HepG2 (cell line): ENCODE measurements at regions not wholly inside any gene's neighbourhood (a gene's known extent, or its start where the extent isn't known, plus 50 kb on each side); places are given as distances from the start of the nearest gene placed in this dataset.

Experiments
- CCDC6 ChIP-seq: sonication (generic); formaldehyde crosslinking; IDR thresholded peaks from 2 replicates; pipeline ENCODE4 v1.8.1; 2022; ENCODE audit warnings: mild to moderate bottlenecking, missing genetic modification reagents, moderate library complexity
- FOXC1 ChIP-seq: sonication (generic); formaldehyde crosslinking; IDR thresholded peaks from 2 replicates; pipeline ENCODE4 v1.8.0; 2022; ENCODE audit warnings: mild to moderate bottlenecking, missing genetic modification reagents, borderline replicate concordance
- RARA ChIP-seq: IDR thresholded peaks from 2 replicates; pipeline ENCODE4 v1.6.1; 2016; ENCODE audit warnings: missing genetic modification reagents, missing compliant biosample characterization
- SALL1 ChIP-seq: sonication (generic); formaldehyde crosslinking; IDR thresholded peaks from 2 replicates; pipeline ENCODE4 v1.8.0; 2022; ENCODE audit warnings: mild to moderate bottlenecking, missing genetic modification reagents
- ZNF232 ChIP-seq: sonication (generic); formaldehyde crosslinking; IDR thresholded peaks from 2 replicates; pipeline ENCODE4 v1.4.0; 2020; ENCODE audit warnings: missing genetic modification reagents, borderline replicate concordance
- ZNF75D ChIP-seq: sonication (generic); formaldehyde crosslinking; IDR thresholded peaks from 2 replicates; pipeline ENCODE4 v1.8.1; 2023; ENCODE audit warnings: missing genetic modification reagents, mild to moderate bottlenecking, borderline replicate concordance
- ZNF761 ChIP-seq: sonication (generic); formaldehyde crosslinking; conservative IDR thresholded peaks from 2 replicates; pipeline ENCODE4 v1.4.0; 2020; ENCODE audit warnings: mild to moderate bottlenecking, missing genetic modification reagents
- ZSCAN29 ChIP-seq: sonication (generic); formaldehyde crosslinking; conservative IDR thresholded peaks from 2 replicates; pipeline ENCODE4 v1.4.0; 2020; ENCODE audit warnings: mild to moderate bottlenecking, missing genetic modification reagents
- TF ChIP-seq, protein P1 (sequence below): sonication (generic); formaldehyde crosslinking; IDR thresholded peaks from 2 replicates; pipeline ENCODE4 v1.5.0; 2020; ENCODE audit warnings: mild to moderate bottlenecking, missing genetic modification reagents, borderline replicate concordance
- TF ChIP-seq, protein P2 (sequence below): sonication (generic); formaldehyde crosslinking; IDR thresholded peaks from 2 replicates; pipeline ENCODE4 v1.5.0; 2020; ENCODE audit warnings: missing genetic modification reagents, mild to moderate bottlenecking, borderline replicate concordance
- TF ChIP-seq, protein P3 (sequence below): sonication (generic); formaldehyde crosslinking; conservative IDR thresholded peaks from 2 replicates; pipeline ENCODE4 v1.4.0; 2020; ENCODE audit warnings: missing genetic modification reagents
- TF ChIP-seq, protein P4 (sequence below): sonication (generic); formaldehyde crosslinking; IDR thresholded peaks from 2 replicates; pipeline ENCODE4; 2020; ENCODE audit warnings: missing genetic modification reagents, mild to moderate bottlenecking, borderline replicate concordance
- TF ChIP-seq, protein P5 (sequence below): sonication (generic); formaldehyde crosslinking; IDR thresholded peaks from 2 replicates; pipeline ENCODE4 v1.4.0; 2020; ENCODE audit warnings: missing genetic modification reagents
- TF ChIP-seq, protein P6 (sequence below): sonication (generic); formaldehyde crosslinking; IDR thresholded peaks from 2 replicates; pipeline ENCODE4 v1.4.0; 2020; ENCODE audit warnings: low read depth, mild to moderate bottlenecking, missing genetic modification reagents

DNA sequence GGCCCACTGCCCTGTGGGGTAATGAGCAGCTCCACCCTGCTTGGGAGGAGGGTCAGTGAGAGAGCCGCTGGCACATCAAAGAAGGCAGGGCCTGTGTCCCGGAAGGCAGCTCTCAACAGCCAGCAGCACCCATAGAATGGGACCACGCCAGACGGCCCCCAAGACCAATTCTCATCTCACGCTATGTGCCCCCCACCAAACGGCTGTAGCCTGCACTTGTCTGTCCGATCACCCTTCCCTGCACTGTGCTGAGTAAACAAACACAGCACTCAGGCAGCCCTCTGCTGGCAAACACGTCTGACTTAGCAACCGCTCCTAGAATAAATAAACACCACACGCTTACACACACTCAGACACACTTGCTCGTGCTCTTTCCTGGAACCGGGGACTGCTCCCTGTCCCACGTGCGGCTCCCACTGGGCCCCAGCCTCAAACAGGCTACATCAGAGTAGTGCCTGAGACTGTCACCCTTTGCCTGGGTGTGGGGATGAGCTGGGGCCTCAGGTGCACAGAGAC lies 53.2 kb upstream of the CDON start (continued):
- TF ChIP-seq, protein P1, sequence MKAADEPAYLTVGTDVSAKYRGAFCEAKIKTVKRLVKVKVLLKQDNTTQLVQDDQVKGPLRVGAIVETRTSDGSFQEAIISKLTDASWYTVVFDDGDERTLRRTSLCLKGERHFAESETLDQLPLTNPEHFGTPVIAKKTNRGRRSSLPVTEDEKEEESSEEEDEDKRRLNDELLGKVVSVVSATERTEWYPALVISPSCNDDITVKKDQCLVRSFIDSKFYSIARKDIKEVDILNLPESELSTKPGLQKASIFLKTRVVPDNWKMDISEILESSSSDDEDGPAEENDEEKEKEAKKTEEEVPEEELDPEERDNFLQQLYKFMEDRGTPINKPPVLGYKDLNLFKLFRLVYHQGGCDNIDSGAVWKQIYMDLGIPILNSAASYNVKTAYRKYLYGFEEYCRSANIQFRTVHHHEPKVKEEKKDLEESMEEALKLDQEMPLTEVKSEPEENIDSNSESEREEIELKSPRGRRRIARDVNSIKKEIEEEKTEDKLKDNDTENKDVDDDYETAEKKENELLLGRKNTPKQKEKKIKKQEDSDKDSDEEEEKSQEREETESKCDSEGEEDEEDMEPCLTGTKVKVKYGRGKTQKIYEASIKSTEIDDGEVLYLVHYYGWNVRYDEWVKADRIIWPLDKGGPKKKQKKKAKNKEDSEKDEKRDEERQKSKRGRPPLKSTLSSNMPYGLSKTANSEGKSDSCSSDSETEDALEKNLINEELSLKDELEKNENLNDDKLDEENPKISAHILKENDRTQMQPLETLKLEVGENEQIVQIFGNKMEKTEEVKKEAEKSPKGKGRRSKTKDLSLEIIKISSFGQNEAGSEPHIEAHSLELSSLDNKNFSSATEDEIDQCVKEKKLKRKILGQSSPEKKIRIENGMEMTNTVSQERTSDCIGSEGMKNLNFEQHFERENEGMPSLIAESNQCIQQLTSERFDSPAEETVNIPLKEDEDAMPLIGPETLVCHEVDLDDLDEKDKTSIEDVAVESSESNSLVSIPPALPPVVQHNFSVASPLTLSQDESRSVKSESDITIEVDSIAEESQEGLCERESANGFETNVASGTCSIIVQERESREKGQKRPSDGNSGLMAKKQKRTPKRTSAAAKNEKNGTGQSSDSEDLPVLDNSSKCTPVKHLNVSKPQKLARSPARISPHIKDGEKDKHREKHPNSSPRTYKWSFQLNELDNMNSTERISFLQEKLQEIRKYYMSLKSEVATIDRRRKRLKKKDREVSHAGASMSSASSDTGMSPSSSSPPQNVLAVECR: peak; percentile 82
- peak; percentile 63; the same call in 1 of the 2 replicates for TF ChIP-seq ZSCAN29 (CRISPR knock-in tag)
- TF ChIP-seq ZNF232: peak; percentile 36; the same call in 1 of the 2 replicates
- TF ChIP-seq, protein P2, sequence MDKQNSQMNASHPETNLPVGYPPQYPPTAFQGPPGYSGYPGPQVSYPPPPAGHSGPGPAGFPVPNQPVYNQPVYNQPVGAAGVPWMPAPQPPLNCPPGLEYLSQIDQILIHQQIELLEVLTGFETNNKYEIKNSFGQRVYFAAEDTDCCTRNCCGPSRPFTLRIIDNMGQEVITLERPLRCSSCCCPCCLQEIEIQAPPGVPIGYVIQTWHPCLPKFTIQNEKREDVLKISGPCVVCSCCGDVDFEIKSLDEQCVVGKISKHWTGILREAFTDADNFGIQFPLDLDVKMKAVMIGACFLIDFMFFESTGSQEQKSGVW (CRISPR knock-in tag): no peak
- TF ChIP-seq, protein P3, sequence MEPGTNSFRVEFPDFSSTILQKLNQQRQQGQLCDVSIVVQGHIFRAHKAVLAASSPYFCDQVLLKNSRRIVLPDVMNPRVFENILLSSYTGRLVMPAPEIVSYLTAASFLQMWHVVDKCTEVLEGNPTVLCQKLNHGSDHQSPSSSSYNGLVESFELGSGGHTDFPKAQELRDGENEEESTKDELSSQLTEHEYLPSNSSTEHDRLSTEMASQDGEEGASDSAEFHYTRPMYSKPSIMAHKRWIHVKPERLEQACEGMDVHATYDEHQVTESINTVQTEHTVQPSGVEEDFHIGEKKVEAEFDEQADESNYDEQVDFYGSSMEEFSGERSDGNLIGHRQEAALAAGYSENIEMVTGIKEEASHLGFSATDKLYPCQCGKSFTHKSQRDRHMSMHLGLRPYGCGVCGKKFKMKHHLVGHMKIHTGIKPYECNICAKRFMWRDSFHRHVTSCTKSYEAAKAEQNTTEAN (CRISPR knock-in tag): peak; percentile 100
- TF ChIP-seq, protein P4, sequence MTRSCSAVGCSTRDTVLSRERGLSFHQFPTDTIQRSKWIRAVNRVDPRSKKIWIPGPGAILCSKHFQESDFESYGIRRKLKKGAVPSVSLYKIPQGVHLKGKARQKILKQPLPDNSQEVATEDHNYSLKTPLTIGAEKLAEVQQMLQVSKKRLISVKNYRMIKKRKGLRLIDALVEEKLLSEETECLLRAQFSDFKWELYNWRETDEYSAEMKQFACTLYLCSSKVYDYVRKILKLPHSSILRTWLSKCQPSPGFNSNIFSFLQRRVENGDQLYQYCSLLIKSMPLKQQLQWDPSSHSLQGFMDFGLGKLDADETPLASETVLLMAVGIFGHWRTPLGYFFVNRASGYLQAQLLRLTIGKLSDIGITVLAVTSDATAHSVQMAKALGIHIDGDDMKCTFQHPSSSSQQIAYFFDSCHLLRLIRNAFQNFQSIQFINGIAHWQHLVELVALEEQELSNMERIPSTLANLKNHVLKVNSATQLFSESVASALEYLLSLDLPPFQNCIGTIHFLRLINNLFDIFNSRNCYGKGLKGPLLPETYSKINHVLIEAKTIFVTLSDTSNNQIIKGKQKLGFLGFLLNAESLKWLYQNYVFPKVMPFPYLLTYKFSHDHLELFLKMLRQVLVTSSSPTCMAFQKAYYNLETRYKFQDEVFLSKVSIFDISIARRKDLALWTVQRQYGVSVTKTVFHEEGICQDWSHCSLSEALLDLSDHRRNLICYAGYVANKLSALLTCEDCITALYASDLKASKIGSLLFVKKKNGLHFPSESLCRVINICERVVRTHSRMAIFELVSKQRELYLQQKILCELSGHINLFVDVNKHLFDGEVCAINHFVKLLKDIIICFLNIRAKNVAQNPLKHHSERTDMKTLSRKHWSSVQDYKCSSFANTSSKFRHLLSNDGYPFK (CRISPR knock-in tag): peak; percentile 73
- 0 out of 2 replicates have a peak, but pooled peaks have one; percentile 32 for TF ChIP-seq CCDC6 (CRISPR knock-in tag)
- peak; percentile 94 for TF ChIP-seq SALL1 (CRISPR knock-in tag)
- TF ChIP-seq, protein P5, sequence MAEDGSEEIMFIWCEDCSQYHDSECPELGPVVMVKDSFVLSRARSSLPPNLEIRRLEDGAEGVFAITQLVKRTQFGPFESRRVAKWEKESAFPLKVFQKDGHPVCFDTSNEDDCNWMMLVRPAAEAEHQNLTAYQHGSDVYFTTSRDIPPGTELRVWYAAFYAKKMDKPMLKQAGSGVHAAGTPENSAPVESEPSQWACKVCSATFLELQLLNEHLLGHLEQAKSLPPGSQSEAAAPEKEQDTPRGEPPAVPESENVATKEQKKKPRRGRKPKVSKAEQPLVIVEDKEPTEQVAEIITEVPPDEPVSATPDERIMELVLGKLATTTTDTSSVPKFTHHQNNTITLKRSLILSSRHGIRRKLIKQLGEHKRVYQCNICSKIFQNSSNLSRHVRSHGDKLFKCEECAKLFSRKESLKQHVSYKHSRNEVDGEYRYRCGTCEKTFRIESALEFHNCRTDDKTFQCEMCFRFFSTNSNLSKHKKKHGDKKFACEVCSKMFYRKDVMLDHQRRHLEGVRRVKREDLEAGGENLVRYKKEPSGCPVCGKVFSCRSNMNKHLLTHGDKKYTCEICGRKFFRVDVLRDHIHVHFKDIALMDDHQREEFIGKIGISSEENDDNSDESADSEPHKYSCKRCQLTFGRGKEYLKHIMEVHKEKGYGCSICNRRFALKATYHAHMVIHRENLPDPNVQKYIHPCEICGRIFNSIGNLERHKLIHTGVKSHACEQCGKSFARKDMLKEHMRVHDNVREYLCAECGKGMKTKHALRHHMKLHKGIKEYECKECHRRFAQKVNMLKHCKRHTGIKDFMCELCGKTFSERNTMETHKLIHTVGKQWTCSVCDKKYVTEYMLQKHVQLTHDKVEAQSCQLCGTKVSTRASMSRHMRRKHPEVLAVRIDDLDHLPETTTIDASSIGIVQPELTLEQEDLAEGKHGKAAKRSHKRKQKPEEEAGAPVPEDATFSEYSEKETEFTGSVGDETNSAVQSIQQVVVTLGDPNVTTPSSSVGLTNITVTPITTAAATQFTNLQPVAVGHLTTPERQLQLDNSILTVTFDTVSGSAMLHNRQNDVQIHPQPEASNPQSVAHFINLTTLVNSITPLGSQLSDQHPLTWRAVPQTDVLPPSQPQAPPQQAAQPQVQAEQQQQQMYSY: no peak
- peak; percentile 49; the same call in 1 of the 2 replicates for TF ChIP-seq FOXC1 (CRISPR knock-in tag)
- no peak for TF ChIP-seq ZNF75D
- TF ChIP-seq, protein P6, sequence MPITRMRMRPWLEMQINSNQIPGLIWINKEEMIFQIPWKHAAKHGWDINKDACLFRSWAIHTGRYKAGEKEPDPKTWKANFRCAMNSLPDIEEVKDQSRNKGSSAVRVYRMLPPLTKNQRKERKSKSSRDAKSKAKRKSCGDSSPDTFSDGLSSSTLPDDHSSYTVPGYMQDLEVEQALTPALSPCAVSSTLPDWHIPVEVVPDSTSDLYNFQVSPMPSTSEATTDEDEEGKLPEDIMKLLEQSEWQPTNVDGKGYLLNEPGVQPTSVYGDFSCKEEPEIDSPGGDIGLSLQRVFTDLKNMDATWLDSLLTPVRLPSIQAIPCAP (CRISPR knock-in tag): 0 out of 2 replicates have a peak, but pooled peaks have one; percentile 27
- peak; percentile 93 for TF ChIP-seq RARA (CRISPR knock-in tag)
- no peak for TF ChIP-seq ZNF761
